NT2/D1 (cell line): ENCODE measurements at regions not wholly inside any gene's neighbourhood (a gene's known extent, or its start where the extent isn't known, plus 50 kb on each side); places are given as distances from the start of the nearest gene placed in this dataset.

Source experiments
- SUZ12 ChIP-seq: IDR thresholded peaks from 2 replicates; pipeline ENCODE4 v1.6.1; 2011; ENCODE audit not compliant: insufficient read length, insufficient read depth; ENCODE audit errors: extremely low read depth
- YY1 ChIP-seq: IDR thresholded peaks from 2 replicates; pipeline ENCODE4 v1.6.1; 2011; ENCODE audit not compliant: insufficient read length, insufficient read depth
- ZNF274 ChIP-seq: IDR thresholded peaks from 2 replicates; pipeline ENCODE4 v1.6.1; 2011; ENCODE audit warnings: mild to moderate bottlenecking, low read depth, low read length

DNA sequence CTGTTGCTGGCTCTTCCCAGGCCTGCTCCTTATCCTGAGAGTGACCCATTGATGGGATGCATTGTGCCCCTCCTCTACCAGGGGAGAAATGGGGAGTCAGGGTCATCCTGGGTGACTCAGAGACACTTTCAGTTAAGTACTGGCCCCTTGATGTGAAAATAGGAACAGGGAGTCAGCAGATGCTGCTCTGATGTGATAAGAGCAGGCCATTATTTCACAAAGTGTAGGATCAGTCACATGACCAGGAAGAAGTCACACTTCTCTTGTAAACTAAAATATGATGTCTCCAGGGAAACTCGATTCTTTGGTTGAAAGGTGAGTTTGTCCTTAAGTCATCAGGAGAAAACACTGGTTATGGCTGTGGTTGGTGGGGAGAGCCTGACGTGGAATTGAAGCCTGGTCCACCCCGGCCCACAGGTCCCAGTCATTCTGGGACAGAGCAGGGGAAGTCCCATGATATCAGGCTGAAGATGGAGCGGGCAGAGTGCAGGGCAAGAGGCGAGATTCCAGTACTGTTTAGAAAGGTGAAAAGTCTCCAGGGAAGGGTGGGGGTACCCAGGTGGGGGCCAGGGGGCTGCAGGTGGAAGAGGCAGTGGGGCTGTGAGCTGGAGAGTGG is 88.6 kb upstream of the NLRP1 start:
- TF ChIP-seq ZNF274 (no peak), SUZ12 (no peak), YY1 (no peak)
